ENCODE measurements at regions not wholly inside any gene's neighbourhood (a gene's known extent, or its start where the extent isn't known, plus 50 kb on each side); places are given as distances from the start of the nearest gene placed in this dataset.

GRCh38 chr14:34157651-34158050 lies 206.8 kb upstream of the EGLN3 start:
- no peak for TF ChIP-seq CTCF (IDR thresholded peaks at IDR 0.05)
- no peak for TF ChIP-seq POLR2A (IDR thresholded peaks at IDR 0.05; ENCODE audit: low read length)
- no peak for TF ChIP-seq MYC (IDR thresholded peaks at IDR 0.05; ENCODE audit: borderline replicate concordance, low read length)
- no peak for TF ChIP-seq E2F6 (IDR thresholded peaks at IDR 0.05; ENCODE audit: borderline replicate concordance, low read depth)
- TF ChIP-seq RCOR1 (IDR thresholded peaks at IDR 0.05; ENCODE audit: low read depth, low read length): no peak
- TF ChIP-seq EP300 (IDR thresholded peaks at IDR 0.05): no peak
- no peak for TF ChIP-seq CEBPB (IDR thresholded peaks at IDR 0.05)
- TF ChIP-seq KDM5A (IDR thresholded peaks at IDR 0.05): no peak
- TF ChIP-seq ZFP36 (IDR thresholded peaks at IDR 0.05; ENCODE audit: borderline replicate concordance, partially characterized antibody): no peak
